HG03280 (cell line): ENCODE measurements at regions not wholly inside any gene's neighbourhood (a gene's known extent, or its start where the extent isn't known, plus 50 kb on each side); places are given as distances from the start of the nearest gene placed in this dataset.
"Not testable (repeated sequence)": the region's sequence is repeated elsewhere in the genome, so short reads cannot be mapped to it uniquely, and the experiment has no call there.

ENCODE experiments used
- ATAC-seq: cut with Tn5 transposase; IDR thresholded peaks from one replicate; pipeline ENCODE4 v1.9.1; 2021; ENCODE audit warnings: mild to moderate bottlenecking, moderate library complexity; ENCODE audit not compliant: unreplicated experiment

DNA sequence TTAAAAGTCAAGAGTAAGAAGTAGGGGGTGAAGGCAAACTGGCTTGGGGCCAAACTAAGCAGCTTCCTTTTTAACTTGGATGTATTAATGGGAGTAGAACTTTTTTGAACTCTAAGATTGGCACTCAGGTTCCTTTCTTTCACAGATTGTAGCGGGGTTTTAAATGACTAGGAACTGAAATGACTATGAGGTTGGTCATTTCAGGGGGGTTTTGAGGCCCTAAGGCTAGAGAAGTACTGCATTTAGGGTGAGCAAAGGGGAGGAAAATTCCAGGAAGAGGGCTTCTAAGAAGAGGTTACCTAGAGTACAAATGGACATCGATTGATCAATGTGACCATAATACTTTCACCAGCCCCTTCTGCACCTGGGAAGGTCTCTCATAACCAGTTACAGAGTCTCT lies 381.8 kb downstream of the MLLT3 start:
- ATAC-seq, result no peak

GRCh38 chr9:20238921-20239320 lies 383.4 kb downstream of the MLLT3 start:
- no peak for ATAC-seq

GRCh38 chr9:20237686-20238085 lies 384.6 kb downstream of the MLLT3 start:
- ATAC-seq, result no peak

- ATAC-seq, result no peak
Measured at GRCh38 chr9:20236676-20237075, 385.6 kb downstream of the MLLT3 start.

GRCh38 chr9:20235206-20235605 lies 387.1 kb downstream of the MLLT3 start:
- not testable (repeated sequence) for ATAC-seq

GRCh38 chr9:20228096-20228495 lies 394.2 kb downstream of the MLLT3 start:
- ATAC-seq, result no peak

GRCh38 chr9:20227166-20227874 lies 395.0 kb downstream of the MLLT3 start:
- ATAC-seq, result no peak

DNA sequence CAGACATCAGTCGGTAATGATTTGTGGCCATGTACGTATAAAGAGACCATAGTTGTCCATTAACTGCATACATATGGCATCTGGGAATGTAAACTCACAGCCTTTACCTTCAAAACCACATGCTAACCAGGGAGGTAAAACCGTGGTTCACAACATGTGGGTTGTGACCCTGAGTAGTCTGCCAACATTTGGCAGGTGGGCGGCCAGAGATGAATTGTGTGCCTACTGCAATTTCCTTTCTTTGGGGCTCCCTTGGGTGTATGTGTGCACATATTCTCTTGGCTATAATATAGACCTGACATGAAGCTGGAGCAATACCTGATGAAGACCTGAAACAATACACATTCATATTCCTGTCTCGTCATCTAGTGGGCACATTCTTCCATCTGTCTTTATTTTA lies 396.0 kb downstream of the MLLT3 start:
- ATAC-seq, result no peak

- ATAC-seq, result no peak
Measured at GRCh38 chr9:20225826-20226225, 396.5 kb downstream of the MLLT3 start.

DNA sequence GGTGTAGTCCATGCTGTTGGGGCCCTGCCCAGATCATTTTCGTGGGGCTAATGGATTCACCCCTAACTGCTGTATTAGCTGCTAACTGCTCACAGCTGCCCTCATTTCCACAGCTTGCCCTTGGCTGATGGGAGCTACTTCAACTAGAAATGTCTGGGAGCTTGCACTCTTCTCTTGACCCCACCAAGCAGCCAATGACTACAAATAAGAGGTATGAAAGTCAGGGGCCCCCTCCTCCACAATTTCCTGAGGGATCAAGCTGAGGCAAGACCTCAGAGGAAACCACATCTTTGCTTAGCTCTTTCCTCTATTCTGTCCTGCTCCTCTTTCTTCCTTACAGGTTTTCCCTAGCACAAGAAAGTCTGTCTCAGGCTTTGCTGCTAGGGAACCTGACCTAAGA lies 397.5 kb downstream of the MLLT3 start:
- ATAC-seq, result no peak

GRCh38 chr9:20220286-20220685 lies 402.0 kb downstream of the MLLT3 start:
- ATAC-seq, result no peak

DNA sequence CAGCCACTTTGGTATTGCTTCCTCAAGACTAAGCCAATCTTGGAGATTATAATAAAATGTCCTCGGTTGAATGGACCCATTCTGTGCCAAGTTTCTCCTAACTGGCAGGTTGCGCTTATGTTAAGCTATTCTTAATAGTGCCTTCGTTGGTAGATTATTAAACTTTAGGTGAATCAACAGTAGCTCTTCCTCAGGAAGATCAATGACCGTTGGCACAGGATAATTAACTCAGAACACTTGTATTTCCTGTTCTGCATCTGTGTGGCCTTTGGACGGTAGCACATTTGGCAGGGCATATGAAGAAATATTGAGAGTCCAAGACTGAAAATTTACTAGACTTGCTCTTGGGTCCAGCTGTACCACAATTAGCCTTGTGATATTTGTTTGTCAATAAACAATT lies 402.9 kb downstream of the MLLT3 start:
- ATAC-seq, result no peak

DNA sequence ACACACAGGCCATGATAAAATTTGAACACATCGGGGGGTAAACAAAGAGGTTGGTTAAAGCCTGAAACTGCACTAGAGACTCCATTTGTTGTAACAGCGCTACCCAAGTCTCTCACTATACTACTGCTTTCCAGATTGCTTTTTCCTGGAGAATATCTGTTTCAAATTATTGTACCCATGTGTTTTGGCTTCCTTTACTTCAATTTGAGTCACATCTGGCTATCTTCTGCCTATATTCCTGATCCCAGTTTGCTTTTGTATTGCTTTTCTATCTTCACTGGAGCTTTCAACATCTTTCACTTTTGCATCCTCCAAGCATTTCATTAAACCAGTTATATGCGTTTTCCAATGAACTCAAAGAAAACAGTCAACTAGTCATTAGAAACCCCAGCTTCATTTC lies 404.7 kb downstream of the MLLT3 start:
- no peak for ATAC-seq

- no peak for ATAC-seq
Measured at GRCh38 chr9:20216438-20216837, 405.9 kb downstream of the MLLT3 start.

DNA sequence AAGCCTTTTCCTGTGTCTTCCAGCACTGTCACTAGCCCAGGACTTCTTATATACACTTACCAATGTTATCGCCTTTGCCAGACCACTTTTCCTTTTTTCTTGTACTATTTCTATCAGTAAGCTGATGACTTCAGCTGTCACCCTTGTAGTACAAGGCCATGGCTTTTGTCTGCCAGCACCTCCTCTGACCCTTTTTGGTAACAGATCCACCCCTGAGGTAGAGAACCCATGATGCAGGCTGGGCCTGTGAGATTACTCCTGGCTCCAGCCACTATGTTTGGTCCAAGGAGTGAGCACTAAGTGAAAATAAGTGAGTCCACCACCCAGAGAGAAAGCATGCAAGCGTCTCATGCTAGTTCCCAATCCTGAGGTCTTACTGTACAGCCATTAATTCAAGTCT lies 406.7 kb downstream of the MLLT3 start:
- no peak for ATAC-seq

DNA sequence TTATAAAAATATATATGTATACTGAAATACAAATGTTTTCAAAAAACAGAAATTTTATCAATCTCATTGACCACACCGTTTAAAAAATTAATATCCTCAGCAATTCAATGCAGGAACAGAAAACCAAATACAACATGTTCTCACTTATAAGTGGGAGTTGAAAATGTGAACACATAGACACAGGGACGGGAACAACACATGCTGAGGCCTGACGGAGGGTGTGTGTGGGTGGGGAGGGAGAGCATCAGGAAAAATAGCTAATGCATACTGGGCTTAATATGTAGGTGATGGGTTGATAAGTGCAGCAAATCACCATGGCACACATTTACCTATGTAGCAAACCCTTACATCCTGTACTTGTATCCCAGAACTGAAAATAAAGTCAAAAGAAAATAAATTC lies 409.5 kb downstream of the MLLT3 start:
- ATAC-seq, result no peak

- ATAC-seq, result no peak
Measured at GRCh38 chr9:20209391-20210340, 412.6 kb downstream of the MLLT3 start.

DNA sequence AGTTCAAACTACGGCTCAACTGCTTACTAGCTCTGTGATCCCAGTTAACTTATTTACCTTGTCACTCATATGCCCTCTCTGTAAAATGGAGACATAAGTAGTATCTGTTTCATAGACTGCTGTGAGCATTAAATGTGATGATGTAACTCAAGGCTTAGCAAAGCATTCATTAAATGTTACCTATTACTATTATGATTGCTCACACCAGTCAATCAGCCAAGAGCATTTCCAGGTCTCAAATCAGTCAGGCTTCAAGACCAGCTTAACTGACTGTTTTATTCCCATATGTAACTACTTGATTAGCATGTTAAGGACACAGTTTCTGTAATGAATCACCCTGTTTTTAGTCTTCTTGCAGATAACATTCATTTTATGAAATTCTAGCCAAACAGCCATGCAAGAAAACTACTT lies 413.3 kb downstream of the MLLT3 start:
- ATAC-seq, result no peak

- ATAC-seq, result no peak
Measured at GRCh38 chr9:20208226-20208625, 414.1 kb downstream of the MLLT3 start.

GRCh38 chr9:20207176-20207575 lies 415.1 kb downstream of the MLLT3 start:
- no peak for ATAC-seq

DNA sequence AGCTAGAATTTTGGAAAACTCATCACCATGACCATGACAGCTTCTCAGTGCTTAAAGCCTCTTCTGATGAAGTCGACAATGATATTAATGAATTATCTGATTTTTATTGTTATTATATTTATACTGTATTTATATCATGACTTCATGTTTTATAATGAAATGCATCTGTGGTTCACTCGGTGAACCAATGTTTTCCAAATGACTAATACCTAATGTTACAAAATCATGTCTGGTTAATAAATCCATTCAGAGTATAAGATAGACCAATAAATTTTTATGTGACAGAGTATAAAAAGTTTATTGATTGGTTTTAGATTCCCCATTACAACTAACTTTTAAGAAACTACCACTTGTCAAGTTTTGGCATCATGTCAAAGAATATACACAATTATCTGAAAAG lies 416.5 kb downstream of the MLLT3 start:
- no peak for ATAC-seq

DNA sequence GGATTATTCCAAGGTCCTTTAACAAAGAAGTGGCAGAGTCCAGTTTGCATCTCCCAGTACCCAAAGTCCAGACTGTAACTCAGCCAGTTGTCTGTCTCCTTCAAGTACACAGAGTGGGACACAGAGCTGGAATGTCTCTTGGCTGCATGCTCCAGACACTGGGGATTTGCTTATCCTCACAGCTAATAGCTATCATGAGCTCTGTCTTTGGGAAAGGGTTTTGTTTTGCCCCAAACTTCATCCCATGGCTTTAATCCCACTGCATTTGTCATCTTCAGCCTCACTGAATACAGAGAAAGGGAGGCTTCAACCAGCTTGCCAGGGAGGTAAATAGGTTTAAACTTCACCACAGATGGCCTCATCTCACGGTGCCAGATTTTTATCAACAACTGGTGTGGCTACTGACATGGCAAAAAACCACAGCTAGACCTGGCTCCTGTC lies 412.2 kb upstream of the SLC24A2 start:
- no peak for ATAC-seq
